HepG2 (cell line): ENCODE measurements at regions not wholly inside any gene's neighbourhood (a gene's known extent, or its start where the extent isn't known, plus 50 kb on each side); places are given as distances from the start of the nearest gene placed in this dataset.

Experiments used
- ATAC-seq: fragments of 200-7000 bp; cut with Tn5 transposase; 3 replicates; pipeline ENCODE4 v1.9.1; 2020; ENCODE audit warnings: mild to moderate bottlenecking, moderate library complexity
- BruUV-seq: library from RNA; stranded (reverse); fragments of 400-500 nt; replicated peaks from 2 replicates; lab custom pipeline; 2021; lab: Mats Ljungman, UMichigan
- CTCF ChIA-PET: fragments of 300-600 bp; formaldehyde crosslinking; extraction: SDS; loops from one replicate; lab custom pipeline; 2021; ENCODE audit warnings: low total read pairs, inconsistent platforms, low intra/inter-chr PET ratio; lab: Yijun Ruan, JAX
- POLR2A ChIA-PET: fragments of 350-600 bp; sonication (Branson Sonifier 250); formaldehyde crosslinking; loops from one replicate; lab custom pipeline; 2020; ENCODE audit warnings: antibody characterized with exemption, inconsistent platforms; lab: Yijun Ruan, JAX
- DNase-seq: peaks from one replicate; pipeline ENCODE4 v3.0.0-alpha.2; 2015; ENCODE audit warnings: low spot score
- FAIRE-seq: peaks from 3 replicates; lab custom pipeline; 2011; peaks lifted over from hg19 to GRCh38; lab: Jason Lieb, UNC
- H2AFZ ChIP-seq: one replicate; pipeline ENCODE4 v1.6.1; 2011; ENCODE audit warnings: low read length, inconsistent platforms
- H3K27ac ChIP-seq: fragments of 300-600 bp; 3 replicates; pipeline ENCODE4 v1.8.0; 2011; ENCODE audit warnings: mixed run types, mild to moderate bottlenecking, mixed read lengths, low read length, inconsistent platforms; ENCODE audit not compliant: insufficient read depth; ENCODE audit errors: extremely low read length
- H3K27me3 ChIP-seq, 2 experiments: fragments of 200-600 bp in 1 of 2; 2 replicates in 1 of 2; 3 replicates in 1 of 2; pipeline versions ENCODE4 v1.6.0 to v1.8.0; 2011; ENCODE audit warnings: low read length in 2 of 2, mild to moderate bottlenecking in 2 of 2, moderate library complexity in 2 of 2, inconsistent platforms in 1 of 2; ENCODE audit not compliant: insufficient read depth in 2 of 2, control insufficient read depth in 1 of 2
- H3K36me3 ChIP-seq, 2 experiments: fragments of 200-600 bp in 1 of 2; replicated peaks in 1 of 2; 2 replicates in 1 of 2; 3 replicates in 1 of 2; pipeline versions ENCODE4 v1.5.1 to v1.8.0; 2011; ENCODE audit warnings: low read length in 2 of 2, inconsistent platforms in 1 of 2; ENCODE audit not compliant: insufficient read depth in 2 of 2, control insufficient read depth in 1 of 2
- H3K4me1 ChIP-seq: 2 replicates; pipeline ENCODE4 v1.5.1; 2012; ENCODE audit warnings: low read length, inconsistent platforms; ENCODE audit not compliant: insufficient read depth
- H3K4me2 ChIP-seq: 2 replicates; pipeline ENCODE4 v1.6.0; 2011; ENCODE audit warnings: low read depth, low read length, inconsistent platforms
- H3K4me3 ChIP-seq, 3 experiments: fragments of 200-600 bp in 1 of 3; sonication (generic), shearing (Covaris generic) in 1 of 3; replicated peaks in 1 of 3; 2 replicates each; pipeline ENCODE4 v1.5.1; 2011 to 2016; ENCODE audit warnings: low read length in 3 of 3, inconsistent platforms in 2 of 3, low read depth in 2 of 3, mild to moderate bottlenecking in 2 of 3, control low read depth in 1 of 3, mixed read lengths in 1 of 3; ENCODE audit not compliant: insufficient read depth in 1 of 3
- H3K79me2 ChIP-seq: one replicate; pipeline ENCODE4 v1.6.1; 2011; ENCODE audit warnings: low read length, inconsistent platforms; ENCODE audit not compliant: insufficient read depth
- H3K9ac ChIP-seq: 2 replicates; pipeline ENCODE4 v1.6.0; 2011; ENCODE audit warnings: mild to moderate bottlenecking, low read depth, low read length, inconsistent platforms; ENCODE audit not compliant: insufficient read depth
- H3K9me3 ChIP-seq: 2 replicates; pipeline ENCODE4 v1.5.1; 2012; ENCODE audit warnings: mild to moderate bottlenecking, low read length
- H4K20me1 ChIP-seq: 2 replicates; pipeline ENCODE4 v1.6.0; 2011; ENCODE audit warnings: inconsistent platforms, mild to moderate bottlenecking, low read length, moderate library complexity; ENCODE audit not compliant: insufficient read depth
- CCDC6 ChIP-seq: sonication (generic); formaldehyde crosslinking; IDR thresholded peaks from 2 replicates; pipeline ENCODE4 v1.8.1; 2022; ENCODE audit warnings: mild to moderate bottlenecking, missing genetic modification reagents, moderate library complexity
- SSRP1 ChIP-seq: IDR thresholded peaks from 2 replicates; pipeline ENCODE4 v1.6.1; 2016; ENCODE audit warnings: control low read depth
- ZKSCAN8 ChIP-seq: IDR thresholded peaks from 2 replicates; pipeline ENCODE4 v1.6.1; 2016; ENCODE audit warnings: borderline replicate concordance, missing genetic modification reagents, missing compliant biosample characterization
- ZNF383 ChIP-seq: sonication (generic); formaldehyde crosslinking; IDR thresholded peaks from 2 replicates; pipeline ENCODE4 v1.4.0; 2020; ENCODE audit warnings: missing genetic modification reagents, mild to moderate bottlenecking, borderline replicate concordance
- ZNF605 ChIP-seq: sonication (generic); formaldehyde crosslinking; IDR thresholded peaks from 2 replicates; pipeline ENCODE4 v1.8.0; 2022; ENCODE audit warnings: mild to moderate bottlenecking, missing genetic modification reagents
- ZNF678 ChIP-seq: sonication (generic); formaldehyde crosslinking; IDR thresholded peaks from 2 replicates; pipeline ENCODE4 v1.4.0; 2020; ENCODE audit warnings: mild to moderate bottlenecking, missing genetic modification reagents
- ZNF709 ChIP-seq: sonication (generic); formaldehyde crosslinking; IDR thresholded peaks from 2 replicates; pipeline ENCODE4 v1.5.0; 2020; ENCODE audit warnings: mild to moderate bottlenecking, missing genetic modification reagents
- ZNF782 ChIP-seq: sonication (generic); formaldehyde crosslinking; IDR thresholded peaks from 2 replicates; pipeline ENCODE4 v1.4.0; 2020; ENCODE audit warnings: missing genetic modification reagents, mild to moderate bottlenecking, borderline replicate concordance
- WGBS: methylation state at CpG from one replicate; pipeline ENCODE4 v1.1.6; 2017; ENCODE audit warnings: low lambda C conversion rate; 5-methylcytosine and 5-hydroxymethylcytosine counted together
- in situ Hi-C: cut with HindIII; loops from 2 replicates; pipeline ENCODE4 v1.10.0; 2017; ENCODE audit warnings: low pct_unique_long_range_greater_than_20kb; ENCODE audit not compliant: extremely low pct_ligation_motif_present
- intact Hi-C: fragments of 100-400 bp; cut with micrococcal nuclease; formaldehyde crosslinking; loops from one replicate; pipeline ENCODE4 v1.10.0; 2022; ENCODE audit not compliant: unreplicated experiment
- TF ChIP-seq, protein P1 (sequence below): IDR thresholded peaks from 2 replicates; pipeline ENCODE4 v1.6.1; 2012; ENCODE audit warnings: low read length, improper control_type of control experiment
- TF ChIP-seq, protein P2 (sequence below): IDR thresholded peaks from 2 replicates; pipeline ENCODE4 v1.6.1; 2016; ENCODE audit warnings: low read depth
- TF ChIP-seq, protein P3 (sequence below): sonication (generic); formaldehyde crosslinking; IDR thresholded peaks from 2 replicates; pipeline ENCODE4 v1.4.0; 2020; ENCODE audit warnings: missing genetic modification reagents

DNA sequence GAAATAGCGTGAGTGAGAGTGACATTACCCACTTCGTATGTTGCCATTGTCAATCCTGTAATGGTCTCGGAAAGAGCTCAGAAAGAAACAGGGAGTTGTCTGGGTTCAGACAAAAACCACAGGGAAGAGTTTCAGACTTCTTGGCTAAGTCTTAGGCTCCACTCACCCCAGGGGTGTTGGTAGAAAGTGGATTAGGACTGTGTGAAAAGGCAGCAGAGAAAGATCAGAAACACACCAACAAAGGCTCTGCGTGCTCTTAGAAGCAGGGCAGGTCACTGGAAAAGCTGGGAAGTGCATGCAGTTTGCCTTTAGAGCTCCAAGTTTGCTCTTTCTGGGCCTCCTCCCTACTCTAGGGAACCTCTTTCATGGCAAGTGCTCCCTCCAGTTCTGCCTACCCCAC lies 106.1 kb upstream of the PLXNC1 start:
- POLR2A ChIA-PET: no interaction called here
- FAIRE-seq (no peak), DNase-seq (no peak), ATAC-seq (no peak)
- in situ Hi-C loops: no loop called here
- Histone ChIP-seq H3K27ac (no peak overlapping the region), H3K4me3 (no peak overlapping the region), H3K4me2 (no peak overlapping the region), H3K27me3 (no peaks in the 10 kb centered on the region), H3K4me1 (no peaks in the 10 kb centered on the region), H3K36me3 (no peaks in the 10 kb centered on the region), H3K79me2 (no peaks in the 10 kb centered on the region), H3K9me3 (peaks cover 10% of the 10 kb centered on the region), H2AFZ (no peak overlapping the region), H4K20me1 (no peaks in the 10 kb centered on the region), H3K9ac (no peak overlapping the region)
- WGBS: 88% methylated on average over 4 of the region's 4 CpGs
- intact Hi-C loops: no loop called here
- BruUV-seq: no TSS peak
- TF ChIP-seq ZNF709 (CRISPR knock-in tag) (no peak), ZKSCAN8 (CRISPR knock-in tag) (no peak), CCDC6 (CRISPR knock-in tag) (no peak), ZNF383 (CRISPR knock-in tag) (no peak), ZNF678 (CRISPR knock-in tag) (no peak), ZNF782 (CRISPR knock-in tag) (no peak), SSRP1 (CRISPR knock-in tag) (no peak), ZNF605 (CRISPR knock-in tag) (no peak)
- TF ChIP-seq, protein P1, sequence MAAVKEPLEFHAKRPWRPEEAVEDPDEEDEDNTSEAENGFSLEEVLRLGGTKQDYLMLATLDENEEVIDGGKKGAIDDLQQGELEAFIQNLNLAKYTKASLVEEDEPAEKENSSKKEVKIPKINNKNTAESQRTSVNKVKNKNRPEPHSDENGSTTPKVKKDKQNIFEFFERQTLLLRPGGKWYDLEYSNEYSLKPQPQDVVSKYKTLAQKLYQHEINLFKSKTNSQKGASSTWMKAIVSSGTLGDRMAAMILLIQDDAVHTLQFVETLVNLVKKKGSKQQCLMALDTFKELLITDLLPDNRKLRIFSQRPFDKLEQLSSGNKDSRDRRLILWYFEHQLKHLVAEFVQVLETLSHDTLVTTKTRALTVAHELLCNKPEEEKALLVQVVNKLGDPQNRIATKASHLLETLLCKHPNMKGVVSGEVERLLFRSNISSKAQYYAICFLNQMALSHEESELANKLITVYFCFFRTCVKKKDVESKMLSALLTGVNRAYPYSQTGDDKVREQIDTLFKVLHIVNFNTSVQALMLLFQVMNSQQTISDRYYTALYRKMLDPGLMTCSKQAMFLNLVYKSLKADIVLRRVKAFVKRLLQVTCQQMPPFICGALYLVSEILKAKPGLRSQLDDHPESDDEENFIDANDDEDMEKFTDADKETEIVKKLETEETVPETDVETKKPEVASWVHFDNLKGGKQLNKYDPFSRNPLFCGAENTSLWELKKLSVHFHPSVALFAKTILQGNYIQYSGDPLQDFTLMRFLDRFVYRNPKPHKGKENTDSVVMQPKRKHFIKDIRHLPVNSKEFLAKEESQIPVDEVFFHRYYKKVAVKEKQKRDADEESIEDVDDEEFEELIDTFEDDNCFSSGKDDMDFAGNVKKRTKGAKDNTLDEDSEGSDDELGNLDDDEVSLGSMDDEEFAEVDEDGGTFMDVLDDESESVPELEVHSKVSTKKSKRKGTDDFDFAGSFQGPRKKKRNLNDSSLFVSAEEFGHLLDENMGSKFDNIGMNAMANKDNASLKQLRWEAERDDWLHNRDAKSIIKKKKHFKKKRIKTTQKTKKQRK: no peak
- TF ChIP-seq, protein P2, sequence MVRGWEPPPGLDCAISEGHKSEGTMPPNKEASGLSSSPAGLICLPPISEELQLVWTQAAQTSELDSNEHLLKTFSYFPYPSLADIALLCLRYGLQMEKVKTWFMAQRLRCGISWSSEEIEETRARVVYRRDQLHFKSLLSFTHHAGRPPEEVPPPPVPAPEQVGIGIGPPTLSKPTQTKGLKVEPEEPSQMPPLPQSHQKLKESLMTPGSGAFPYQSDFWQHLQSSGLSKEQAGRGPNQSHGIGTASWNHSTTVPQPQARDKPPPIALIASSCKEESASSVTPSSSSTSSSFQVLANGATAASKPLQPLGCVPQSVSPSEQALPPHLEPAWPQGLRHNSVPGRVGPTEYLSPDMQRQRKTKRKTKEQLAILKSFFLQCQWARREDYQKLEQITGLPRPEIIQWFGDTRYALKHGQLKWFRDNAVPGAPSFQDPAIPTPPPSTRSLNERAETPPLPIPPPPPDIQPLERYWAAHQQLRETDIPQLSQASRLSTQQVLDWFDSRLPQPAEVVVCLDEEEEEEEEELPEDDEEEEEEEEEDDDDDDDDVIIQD (CRISPR knock-in tag): no peak
- TF ChIP-seq, protein P3, sequence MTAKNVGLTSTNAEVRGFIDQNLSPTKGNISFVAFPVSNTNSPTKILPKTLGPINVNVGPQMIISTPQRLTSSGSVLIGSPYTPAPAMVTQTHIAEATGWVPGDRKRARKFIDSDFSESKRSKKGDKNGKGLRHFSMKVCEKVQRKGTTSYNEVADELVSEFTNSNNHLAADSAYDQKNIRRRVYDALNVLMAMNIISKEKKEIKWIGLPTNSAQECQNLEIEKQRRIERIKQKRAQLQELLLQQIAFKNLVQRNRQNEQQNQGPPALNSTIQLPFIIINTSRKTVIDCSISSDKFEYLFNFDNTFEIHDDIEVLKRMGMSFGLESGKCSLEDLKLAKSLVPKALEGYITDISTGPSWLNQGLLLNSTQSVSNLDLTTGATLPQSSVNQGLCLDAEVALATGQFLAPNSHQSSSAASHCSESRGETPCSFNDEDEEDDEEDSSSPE: no peak
- CTCF ChIA-PET: no interaction called here
